HUDEP-2 (cell line): ENCODE measurements at regions not wholly inside any gene's neighbourhood (a gene's known extent, or its start where the extent isn't known, plus 50 kb on each side); places are given as distances from the start of the nearest gene placed in this dataset.
"Not testable (repeated sequence)": the region's sequence is repeated elsewhere in the genome, so short reads cannot be mapped to it uniquely, and the experiment has no call there.

Experiments
- DNase-seq, 76 experiments: peaks; one replicate each; lab custom pipeline; 2025; ENCODE audit not compliant: unreplicated experiment in 76 of 76; lab: John Stamatoyannopoulos, UW

DNA sequence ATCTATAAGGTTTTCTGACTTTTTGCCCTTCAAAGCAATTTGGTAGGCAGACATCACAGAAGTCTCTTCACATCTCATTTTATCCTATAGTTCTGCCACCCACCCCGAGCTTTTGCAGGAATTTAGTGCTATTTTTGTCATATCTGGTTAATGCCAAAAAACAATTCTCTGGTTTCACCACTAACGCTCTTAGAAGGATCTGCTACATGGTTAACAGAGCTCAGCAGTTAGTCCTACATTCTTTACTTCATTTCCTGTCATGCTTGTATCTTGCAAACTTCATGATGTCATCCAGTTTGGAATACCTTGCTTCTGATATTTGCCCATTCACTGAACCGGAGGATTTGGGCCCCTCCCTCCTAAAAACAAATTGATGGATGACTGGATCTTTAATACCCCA lies 116.8 kb upstream of the SERPINE2 start:
- no peak for DNase-seq

DNA sequence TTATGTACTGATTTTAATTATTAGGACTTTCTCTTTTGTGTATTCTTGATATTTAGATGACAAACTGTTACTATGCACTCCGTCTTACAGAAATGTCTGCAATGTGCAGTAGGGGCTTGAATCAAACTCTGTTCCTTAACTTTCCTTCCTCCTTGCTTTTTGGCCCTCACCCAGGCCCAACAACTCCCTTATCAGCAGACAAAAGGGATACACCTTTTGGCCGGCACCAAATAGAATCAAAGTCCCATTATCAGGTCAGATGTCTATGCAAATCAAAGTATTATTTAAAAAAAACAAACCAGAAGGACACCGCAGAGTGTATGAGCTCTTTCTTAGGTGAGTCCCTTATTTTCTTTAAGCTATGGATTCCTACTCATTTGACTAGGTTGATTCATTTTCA lies 116.3 kb upstream of the SERPINE2 start:
- no peak for DNase-seq

DNA sequence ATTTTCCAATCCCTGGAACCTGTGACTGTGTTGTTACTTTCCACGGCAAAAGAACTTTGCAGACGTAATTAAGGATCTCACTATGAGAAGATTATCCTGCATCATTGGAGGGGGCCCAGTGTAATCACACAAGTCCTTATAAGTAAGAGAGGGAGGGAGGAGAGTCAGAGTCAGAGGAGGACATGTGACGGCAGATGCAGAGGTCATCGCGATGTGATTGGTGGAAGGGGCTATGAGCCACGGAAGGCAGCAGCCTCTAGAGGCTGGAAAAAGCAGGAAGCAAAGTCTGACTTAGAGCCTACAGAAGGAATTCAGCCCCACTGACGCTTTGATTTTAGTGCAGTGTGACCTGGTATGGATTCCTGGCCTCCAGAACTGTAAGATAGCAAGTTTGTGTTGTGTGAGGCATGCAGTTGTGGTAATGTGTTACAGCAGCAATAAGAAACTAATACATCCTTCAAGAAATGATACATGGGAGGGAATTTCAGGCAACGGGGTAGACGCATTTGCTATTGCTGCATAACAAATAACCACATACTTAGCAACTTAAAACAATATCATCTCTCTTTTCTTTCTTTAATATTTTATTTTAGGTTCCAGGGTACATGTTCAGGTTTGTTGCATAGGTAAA lies 112.7 kb upstream of the SERPINE2 start:
- DNase-seq, result no peak

DNA sequence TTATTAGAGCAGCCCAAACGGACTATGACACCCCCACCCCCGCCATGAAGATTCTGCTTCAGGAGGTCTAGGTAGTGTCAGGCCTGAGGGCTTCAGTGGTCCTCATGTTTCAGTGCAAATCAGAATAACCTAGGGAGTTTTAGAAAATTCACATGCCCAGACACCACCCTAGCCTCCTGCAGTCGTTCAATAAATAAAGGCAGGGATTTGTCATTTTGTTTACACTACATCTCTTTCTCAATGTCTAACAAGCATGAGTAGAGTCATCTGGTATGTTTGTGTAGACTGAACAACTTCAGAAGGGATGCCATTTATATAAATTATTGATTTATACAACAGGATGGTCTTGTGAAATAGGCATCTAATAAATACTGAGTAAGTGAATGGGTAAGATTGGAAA lies 112.1 kb upstream of the SERPINE2 start:
- no peak for DNase-seq

DNA sequence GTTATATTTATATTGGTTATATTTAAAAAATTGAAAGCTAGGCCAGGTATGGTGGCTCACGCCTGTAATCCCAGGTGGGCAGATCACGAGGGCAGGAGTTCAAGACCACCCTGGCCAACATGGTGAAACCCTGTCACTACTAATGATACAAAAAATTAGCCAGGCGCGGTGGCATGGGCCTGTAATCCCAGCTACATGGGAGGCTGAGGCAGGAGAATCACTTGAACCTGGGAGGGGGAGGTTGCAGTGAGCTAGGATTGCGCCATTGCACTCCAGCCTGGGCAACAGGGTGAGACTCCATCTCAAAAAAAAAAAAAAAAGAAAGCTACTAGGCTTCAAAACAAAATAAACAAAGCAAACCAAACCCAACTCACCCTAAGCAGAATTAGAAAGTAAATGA lies 109.0 kb upstream of the SERPINE2 start:
- DNase-seq, result not testable (repeated sequence)

DNA sequence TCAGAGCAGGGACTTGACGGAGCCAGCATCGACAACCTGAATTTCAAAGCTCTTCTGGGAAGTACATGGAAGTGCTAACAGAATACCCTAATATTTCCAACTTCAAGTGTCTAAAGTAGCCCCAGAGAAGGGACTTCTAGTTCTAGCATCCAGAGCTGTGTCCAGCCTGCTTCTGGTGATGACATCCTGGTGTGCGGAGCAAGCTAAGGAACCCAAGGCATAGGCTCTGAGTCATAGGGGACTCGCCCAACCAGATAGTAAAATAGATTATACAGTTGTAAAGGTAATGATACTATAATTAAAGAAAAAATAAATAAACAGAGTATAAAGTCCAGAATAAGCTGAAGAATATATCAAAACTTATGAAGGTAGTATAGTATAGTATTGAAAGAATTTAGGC lies 108.1 kb upstream of the SERPINE2 start:
- DNase-seq, result no peak

DNA sequence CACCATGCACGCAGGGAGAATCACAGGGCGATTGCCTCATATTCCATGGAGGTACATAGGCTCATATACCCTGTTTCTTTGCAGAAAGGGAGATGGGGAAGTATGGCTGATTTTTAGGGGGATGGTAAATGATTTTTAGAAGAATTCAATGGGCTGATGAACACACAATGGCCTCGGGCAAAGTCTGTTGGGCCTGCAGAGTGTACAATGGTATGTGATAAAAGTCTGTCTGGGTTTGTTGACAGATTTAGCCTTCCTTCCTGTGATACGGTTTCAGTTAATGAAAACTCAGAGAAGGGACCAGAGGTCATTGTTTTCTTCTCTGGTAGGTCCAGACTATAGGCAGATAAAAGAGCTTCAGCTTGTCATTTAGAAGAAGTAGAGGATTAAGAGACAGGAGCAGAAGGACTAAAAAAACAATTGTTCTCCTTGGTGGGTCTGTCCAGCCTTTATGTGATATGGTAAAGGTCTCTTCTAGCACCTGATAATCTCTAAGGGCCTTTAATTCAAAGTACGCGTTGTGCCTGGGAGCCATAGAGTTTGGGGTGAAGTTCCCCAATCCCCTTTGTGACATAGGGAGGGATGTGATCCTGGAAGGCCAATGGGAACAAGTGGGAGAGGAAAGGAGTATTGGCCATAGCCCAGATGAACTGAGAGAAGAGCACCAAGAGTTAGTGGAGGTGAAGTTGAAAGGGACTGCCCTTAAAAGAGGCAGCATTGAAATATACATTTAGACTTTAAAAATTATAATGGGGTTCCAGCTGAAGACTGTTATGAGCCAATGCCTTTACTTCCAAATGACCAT lies 107.5 kb upstream of the SERPINE2 start:
- no peak for DNase-seq

DNA sequence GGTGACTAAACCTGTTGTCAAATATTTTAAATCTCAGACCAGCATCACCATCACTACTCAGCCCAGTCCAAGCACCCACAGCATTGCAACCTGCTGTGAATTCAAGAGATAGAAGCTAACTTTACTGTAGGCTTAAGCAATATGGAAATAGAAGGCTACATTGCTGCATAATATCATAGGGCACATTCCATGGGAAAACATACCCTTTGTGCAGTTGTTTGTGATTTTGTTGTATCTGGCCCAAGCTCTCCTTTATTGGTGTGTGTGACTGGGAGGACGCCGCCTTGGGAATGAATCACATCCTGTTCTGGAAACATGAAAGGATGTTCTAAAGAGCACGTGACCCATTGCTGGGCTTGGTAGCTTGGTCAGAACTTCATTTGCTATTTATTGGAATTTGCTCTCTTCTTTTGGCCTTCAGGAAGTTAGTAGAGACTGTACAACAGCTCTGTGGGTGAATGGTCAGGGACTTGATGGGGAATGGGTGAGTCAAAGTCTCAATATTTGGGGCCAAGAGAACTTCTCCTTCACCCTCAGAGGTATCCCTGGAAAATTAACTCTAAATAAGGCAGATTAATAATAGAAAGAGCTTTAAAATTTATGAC lies 106.8 kb upstream of the SERPINE2 start:
- DNase-seq, result no peak

DNA sequence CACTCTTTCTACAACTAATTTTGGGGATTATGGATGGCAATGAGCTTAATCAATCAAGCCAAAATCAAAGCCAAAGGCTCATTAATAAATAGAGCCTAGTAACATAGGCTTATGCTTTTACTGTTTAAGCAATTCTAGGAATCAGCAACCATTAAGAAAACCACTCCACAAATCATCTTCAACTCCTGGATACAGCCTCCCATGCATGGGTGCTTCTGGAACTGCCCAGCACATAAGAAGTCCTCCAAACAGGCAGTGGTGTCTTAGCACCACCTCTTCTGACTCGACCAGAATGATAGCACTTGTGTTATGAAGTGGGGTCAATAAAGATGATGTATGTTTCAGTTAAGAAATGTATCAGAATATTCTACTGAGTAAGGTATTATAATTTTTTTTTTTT lies 104.4 kb upstream of the SERPINE2 start:
- DNase-seq, result no peak

DNA sequence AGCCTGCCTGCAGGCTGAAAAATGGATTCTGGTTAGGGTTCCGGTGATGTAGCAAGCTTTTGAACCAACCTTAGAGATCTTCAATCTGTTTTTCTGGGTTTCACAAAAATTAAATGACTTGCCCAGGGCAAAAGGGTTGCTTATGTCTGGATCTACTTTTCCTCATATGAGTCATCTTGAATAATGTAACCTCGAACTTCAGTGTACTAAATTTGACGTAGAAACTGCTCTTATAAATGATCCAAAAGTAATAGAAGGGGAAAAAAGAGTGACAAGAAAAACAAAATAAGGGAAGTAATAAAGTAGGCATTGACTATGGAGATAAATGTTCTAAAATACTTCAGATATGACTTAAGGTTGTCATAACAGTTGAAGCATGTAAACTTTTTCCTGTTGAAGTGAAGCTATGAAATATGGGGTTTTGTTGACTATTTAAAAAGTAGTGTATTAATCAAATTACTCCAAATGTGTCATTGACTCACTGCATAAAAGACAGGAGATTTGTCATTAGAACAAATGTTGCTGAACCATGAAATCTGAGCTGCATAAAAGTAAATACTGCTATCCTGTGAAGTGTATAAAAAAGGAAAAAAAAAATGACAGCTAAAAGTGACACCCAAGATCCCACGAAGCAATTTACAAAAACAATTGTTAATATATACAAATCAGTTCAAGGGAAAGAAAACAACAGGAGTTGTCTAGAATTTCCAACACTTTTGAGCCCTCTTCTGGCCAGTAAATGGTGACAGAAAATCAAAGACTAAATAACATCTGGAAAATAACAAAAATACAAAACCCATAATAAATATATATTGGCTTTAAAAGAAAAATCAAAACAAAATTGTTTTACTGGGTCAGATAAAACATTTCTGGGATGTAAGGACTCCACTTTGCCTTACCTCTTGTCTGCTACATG lies 103.6 kb upstream of the SERPINE2 start:
- no peak for DNase-seq

DNA sequence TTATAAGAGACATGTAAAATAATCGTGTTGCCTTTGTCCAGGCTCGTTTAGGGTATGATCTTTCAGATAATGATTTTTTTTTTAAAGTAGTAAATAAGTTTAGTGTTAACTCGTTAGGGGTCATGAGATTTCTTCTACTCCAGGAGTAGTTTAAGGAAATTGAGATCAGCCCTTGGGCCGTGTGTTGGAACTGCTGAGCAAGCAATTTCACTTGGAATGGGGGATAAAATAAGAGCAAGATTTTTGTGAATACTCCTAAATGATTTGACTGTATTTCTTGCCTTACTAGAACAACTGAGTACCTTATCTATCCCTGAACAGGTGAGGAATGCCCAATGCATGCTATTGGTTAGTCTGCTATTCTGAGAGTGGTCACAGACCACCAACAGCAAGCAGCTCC lies 102.2 kb upstream of the SERPINE2 start:
- DNase-seq, result no peak

DNA sequence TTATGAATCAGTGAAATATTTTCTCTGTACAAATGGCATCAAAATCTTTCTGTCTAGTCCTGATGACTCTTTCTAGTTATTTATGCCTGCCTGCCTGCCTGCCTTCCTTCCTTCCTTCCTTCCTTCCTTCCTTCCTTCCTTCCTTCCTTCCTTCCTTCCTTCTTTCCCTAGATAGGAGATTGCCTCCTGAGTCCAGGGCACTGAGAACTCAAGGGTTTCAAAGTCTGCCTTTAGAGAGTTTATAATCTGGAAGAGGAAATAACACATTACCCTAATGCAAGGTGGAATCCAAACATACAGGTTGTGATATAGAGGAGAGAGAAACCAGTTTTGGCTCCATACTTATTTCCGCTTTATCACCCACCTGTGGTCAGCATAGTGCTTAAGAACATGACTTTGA lies 98.1 kb upstream of the SERPINE2 start:
- DNase-seq, result no peak

DNA sequence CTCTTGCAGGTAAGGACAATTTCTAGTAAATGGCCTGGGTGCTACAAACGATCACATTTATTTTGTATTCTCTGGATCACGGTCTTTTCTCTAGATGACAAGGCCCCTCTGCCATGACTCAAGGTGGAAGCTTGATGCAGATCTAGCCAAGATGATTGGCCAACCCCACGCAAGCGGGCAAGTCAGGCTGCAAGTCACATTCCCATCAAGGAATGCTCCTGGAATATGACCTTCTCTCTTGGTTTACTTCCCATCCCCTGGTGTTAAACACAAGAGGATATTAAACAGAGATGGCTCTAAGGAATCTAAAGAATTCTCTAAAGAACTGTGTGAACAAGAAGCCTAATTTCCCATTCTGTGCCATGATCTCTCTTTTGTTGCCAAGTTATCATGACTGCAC lies 97.3 kb upstream of the SERPINE2 start:
- no peak for DNase-seq

DNA sequence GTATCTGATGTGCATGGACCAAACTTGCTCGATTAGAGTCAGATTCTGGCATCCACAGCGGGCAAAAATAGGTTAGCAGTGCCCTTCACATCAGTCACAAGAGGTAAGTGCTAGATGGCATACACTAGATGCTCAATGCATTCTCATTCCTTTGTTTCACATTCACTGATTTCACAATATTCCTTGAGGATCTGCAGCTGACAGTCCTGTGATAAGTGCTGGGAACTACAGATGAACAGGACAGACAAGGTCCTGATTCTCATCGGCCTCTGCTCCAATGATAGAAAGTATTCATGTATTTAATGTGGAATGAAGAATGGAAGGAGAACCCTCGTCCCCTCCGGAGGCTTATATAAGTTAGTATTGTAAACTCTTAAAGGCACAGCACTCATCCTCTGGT lies 96.8 kb upstream of the SERPINE2 start:
- no peak for DNase-seq

DNA sequence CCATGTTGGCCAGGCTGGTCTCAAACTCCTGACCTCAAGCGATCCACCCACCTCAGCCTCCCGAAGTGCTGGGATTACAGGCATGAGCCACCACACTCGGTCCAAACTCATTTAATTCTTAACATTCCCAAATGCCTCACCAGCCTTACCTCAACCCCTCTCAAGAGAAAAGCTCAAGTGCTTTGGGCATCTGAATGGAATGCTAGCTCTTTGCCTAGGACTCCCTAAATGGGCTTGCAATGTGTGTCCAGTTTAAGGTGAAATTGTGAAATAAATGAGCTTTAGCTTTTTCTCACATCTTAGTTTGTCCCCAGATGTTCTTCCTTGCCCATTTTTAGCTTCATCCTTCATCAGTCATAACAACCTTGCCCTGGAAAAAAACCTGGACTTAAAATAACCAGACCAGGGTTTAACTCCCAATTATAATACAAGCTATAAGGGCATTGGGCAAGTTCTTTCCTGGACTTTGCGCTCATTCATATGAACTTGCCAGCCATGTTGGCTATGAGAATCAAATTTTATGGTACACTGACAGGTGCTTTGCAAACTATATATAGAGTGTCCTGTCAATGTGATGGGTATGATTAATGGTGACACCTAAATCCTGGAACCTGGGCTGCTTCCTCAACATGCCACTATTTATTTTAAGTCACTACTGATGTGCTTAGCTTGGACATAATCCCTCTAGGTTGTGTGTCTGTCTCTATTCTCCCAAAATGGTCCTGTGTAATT lies 95.1 kb upstream of the SERPINE2 start:
- no peak for DNase-seq

DNA sequence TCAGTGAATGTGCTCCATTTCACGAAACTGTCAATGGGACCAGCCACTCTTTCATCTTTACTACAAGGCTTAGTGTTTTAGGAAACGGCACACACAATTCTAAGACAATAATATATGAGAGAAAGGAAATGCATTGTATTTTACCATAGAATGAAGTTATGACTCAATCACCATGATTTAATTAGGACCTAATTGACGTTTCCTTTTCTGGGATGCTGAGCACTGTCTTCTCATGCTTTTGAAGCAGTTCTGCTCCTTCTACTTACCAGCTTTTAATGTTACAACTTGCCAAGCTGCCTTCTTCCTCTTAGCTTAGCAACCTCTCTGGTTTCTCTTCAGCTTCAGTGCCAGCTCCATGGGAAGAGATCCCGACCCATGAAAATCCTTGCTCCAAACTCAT lies 94.3 kb upstream of the SERPINE2 start:
- DNase-seq, result no peak

DNA sequence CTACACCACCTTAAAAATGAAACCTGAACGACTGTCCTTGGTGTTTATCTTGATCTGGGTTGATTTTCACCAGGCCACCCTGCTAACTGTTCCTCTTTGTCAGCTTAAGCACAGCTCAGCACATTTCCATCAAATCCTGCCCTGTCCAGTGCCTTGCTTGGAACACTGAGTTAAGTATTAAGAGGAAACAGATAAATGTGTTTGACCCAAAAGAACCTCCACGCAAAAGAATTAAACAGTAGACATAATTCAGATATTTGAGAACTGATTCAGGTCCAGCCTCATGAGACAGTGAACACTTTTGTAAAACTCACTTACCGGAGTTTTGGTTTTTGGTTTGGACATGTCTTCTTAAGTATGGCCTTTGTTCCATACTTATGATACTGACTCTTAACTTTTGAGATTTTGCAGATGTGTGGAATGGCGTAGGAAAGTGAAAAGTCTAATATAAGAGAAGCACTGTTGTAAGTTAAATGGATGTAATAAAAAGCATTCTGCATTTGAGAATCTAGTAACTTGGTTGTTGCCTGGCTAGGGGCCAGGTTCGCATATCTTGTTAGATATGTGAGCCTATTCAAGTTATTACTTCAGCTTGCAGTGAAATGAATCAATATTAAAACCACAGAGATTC lies 88.9 kb upstream of the SERPINE2 start:
- no peak for DNase-seq

DNA sequence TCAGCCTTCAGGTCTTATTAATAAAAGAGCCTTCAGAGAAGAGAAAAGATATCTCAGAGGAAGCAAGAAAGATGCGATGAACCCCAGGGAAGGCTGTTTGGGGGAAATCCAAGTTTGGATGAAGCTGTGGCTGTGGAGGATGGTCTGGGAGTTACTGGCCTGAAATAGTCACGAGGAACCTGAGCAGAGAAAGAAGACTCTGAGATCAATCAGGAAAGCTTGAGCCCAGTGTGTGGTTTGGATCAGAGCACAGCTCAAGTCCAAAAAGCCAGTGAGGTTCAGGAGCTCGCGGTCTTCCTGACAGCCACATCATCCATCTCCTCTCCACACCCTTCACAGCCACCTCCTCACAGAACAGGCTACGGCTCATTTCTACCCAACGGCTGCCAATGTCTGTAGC lies 87.4 kb upstream of the SERPINE2 start:
- no peak for DNase-seq

DNA sequence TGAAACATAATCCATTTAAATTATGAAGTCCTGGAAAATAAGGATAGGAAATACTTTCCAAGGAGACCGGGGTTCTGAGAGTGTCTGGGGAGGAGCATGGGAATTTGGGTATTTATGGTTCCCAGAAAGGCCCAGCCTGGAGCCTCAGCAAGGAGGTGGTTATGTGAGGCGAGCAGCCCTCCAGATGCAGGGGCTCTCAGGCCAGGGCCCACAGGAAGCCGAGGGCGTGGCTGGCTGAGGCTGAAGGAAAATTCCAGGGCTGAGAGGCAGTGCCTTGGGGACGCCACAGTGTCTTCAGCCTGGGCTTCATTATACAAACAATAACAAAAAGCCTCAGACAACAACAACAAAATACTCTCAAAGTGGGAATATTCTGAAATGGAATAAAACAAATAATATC lies 86.9 kb upstream of the SERPINE2 start:
- DNase-seq, result no peak

DNA sequence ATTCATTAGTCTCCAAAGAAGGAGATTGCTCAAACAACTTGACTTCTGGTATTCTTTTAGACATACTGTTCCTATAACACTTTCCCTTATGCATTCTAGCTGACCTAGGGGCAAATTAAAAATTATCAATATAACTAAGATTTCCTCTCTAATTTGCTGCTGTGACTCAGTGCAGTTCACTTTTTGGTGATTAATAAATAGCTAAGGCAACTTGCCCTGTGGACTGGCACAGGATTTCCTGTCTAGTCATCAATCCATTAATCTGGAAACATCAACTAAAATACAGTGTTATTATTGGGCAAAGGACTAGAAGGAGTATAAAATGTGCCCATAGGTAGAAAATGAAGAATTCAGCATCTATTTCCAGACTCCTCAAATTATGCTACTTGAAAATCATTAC lies 83.5 kb upstream of the SERPINE2 start:
- no peak for DNase-seq
